ENCODE measurements at regions not wholly inside any gene's neighbourhood (a gene's known extent, or its start where the extent isn't known, plus 50 kb on each side); places are given as distances from the start of the nearest gene placed in this dataset.

GRCh38 chr13:58190577-58190976 is 559.0 kb downstream of the PCDH17 start:
- no peak for TF ChIP-seq CTCF (IDR thresholded peaks at IDR 0.05)
- no peak for DNase-seq
- H3K27ac ChIP-seq: no peak overlapping the region
- H3K36me3 ChIP-seq: no peaks in the 10 kb centered on the region
- no peaks in the 10 kb centered on the region for H3K4me1 ChIP-seq
- H3K27me3 ChIP-seq: no peaks in the 10 kb centered on the region
- intact Hi-C loops (cut with DNase I): no loop called here
- no peak overlapping the region for H3K4me3 ChIP-seq
- ATAC-seq: no peak
- no peaks in the 10 kb centered on the region for H3K9me3 ChIP-seq

- Histone ChIP-seq H3K36me3 (no peaks in the 10 kb centered on the region), H3K4me3 (no peak overlapping the region), H3K27ac (no peak overlapping the region), H3K27me3 (no peaks in the 10 kb centered on the region), H3K9me3 (no peaks in the 10 kb centered on the region), H3K4me1 (no peaks in the 10 kb centered on the region)
- intact Hi-C loops (cut with DNase I): no loop called here
- TF ChIP-seq CTCF (IDR thresholded peaks at IDR 0.05): no peak
- DNase-seq (no peak), ATAC-seq (no peak)
Measured at GRCh38 chr13:58191754-58192153, 560.2 kb downstream of the PCDH17 start.

- no peaks in the 10 kb centered on the region for H3K36me3 ChIP-seq
- TF ChIP-seq CTCF (IDR thresholded peaks at IDR 0.05): no peak
Measured at GRCh38 chr13:58202099-58202498, 570.6 kb downstream of the PCDH17 start.

GRCh38 chr13:58207501-58207900 is 576.0 kb downstream of the PCDH17 start:
- Histone ChIP-seq H3K27me3 (no peaks in the 10 kb centered on the region), H3K4me3 (no peak overlapping the region), H3K36me3 (no peaks in the 10 kb centered on the region), H3K27ac (no peak overlapping the region), H3K9me3 (no peaks in the 10 kb centered on the region), H3K4me1 (no peaks in the 10 kb centered on the region)
- DNase-seq (no peak), ATAC-seq (no peak)
- intact Hi-C loops (cut with DNase I): no loop called here
- no peak for TF ChIP-seq CTCF (IDR thresholded peaks at IDR 0.05)

More at GRCh38 chr13:58202099-58202498, 570.6 kb downstream of the PCDH17 start:
- H3K4me1 ChIP-seq: no peaks in the 10 kb centered on the region
- H3K4me3 ChIP-seq: no peak overlapping the region
- DNase-seq (no peak), ATAC-seq (no peak)
- intact Hi-C loops (cut with DNase I): no loop called here
- no peaks in the 10 kb centered on the region for H3K27me3 ChIP-seq
- no peak overlapping the region for H3K27ac ChIP-seq
- no peaks in the 10 kb centered on the region for H3K9me3 ChIP-seq

GRCh38 chr13:58235454-58235853 is 603.9 kb downstream of the PCDH17 start:
- no peak for DNase-seq
- Histone ChIP-seq H3K9me3 (no peaks in the 10 kb centered on the region), H3K36me3 (no peaks in the 10 kb centered on the region), H3K4me1 (no peaks in the 10 kb centered on the region), H3K27ac (no peak overlapping the region), H3K4me3 (no peak overlapping the region), H3K27me3 (no peaks in the 10 kb centered on the region)
- intact Hi-C loops (cut with DNase I): no loop called here
- no peak for TF ChIP-seq CTCF (IDR thresholded peaks at IDR 0.05)
- no peak for ATAC-seq

Data from upper lobe of right lung (tissue), 1 donor.